NOMO-1 treated with DMSO at 0.1 percent for 48 hours (cell line): ENCODE measurements at regions not wholly inside any gene's neighbourhood (a gene's known extent, or its start where the extent isn't known, plus 50 kb on each side); places are given as distances from the start of the nearest gene placed in this dataset.
"Not testable (repeated sequence)": the region's sequence is repeated elsewhere in the genome, so short reads cannot be mapped to it uniquely, and the experiment has no call there.

Experiments
- DNase-seq: peaks from one replicate; lab custom pipeline; 2025; ENCODE audit not compliant: unreplicated experiment; lab: John Stamatoyannopoulos, UW

DNA sequence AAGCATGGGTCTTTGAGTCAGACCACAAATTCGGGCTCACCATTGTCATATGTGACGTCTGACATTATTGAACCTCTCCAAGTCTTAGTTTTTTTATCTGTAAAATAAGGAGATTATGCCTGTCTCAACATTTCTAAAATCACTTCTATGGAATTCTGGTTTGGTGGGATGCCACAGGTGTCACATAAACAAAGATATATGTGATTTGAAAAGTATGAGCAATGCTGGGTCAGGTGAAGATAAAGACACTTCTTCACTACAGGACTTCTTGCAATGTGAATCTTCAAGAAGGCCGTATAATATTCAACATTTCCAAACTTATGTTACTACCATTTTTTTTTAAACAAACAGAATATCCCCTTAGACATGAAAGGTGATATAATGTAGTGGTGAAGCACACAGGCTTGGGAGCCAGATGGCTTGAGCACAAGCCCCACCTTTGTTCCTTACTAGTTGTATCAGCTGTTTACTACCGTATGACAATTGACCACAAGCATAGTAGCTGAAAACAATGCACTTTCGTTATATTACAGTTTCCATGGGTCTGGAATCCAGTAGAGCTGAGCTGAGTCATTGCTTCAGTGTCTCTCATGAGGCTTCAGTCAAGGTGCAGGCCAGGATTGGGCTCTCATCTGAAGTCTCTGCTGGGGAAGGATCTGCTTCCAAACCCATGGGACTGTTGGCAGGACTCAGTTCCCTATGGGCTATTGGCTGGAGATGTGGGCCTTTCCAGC is 87.7 kb downstream of the UTP18 start:
- DNase-seq, result no peak

DNA sequence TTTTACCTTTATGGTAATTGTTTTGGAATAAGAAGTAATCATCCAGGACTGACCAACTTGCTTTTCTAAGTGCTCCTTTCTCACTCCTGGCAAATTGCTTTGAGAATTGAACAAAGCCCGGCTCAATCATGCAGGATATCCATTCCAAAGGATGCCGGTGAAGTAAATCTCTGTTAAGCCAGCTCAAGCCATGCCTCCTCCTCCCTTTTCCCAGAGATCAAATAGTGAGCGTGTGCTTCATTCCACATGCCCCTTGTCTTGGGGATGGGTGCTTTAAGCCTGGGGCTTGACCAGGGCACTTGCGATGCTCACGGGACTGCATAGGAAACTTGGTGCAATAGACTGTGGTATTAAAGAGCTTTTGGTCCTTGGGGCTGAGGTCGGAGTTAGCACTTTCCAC is 90.7 kb downstream of the UTP18 start:
- DNase-seq, result no peak

DNA sequence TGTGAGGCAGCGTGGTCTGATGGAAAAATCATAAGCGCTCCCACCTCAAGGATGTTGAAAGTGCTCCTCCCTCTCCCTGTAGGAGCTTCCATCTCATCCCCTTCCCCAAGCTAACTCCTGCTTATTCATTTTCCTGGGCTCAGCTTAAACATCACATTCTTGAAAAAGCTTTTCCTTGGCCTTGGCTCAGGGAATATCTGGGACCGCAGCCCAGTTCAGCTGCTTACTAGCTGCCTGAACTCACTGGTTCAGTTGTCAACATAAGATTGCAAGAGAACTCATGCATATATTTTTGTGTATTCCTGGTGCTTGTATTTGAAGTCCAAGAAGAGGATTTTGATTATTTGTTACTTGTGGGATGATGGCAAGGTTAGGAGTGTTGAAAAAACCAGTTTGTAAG is 91.5 kb downstream of the UTP18 start:
- no peak for DNase-seq

DNA sequence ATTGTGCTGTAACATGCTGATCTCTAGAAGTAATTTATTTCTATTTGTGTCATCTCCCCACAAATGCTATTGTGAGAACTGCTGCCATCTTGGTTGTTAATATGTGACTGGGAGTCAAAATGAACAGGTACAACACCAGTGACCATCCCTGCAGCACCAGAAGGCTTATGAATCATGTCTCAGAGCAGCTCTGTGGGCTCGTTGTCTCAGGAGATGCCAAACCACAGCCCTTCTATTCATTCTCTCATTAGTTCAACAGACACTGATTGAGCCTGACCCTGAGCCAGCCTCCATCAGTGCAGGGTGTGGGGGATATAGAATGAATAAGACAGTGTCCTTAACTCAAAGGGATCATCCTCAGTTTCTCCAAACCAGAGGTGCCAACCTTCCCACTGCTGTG is 92.5 kb downstream of the UTP18 start:
- DNase-seq, result no peak

DNA sequence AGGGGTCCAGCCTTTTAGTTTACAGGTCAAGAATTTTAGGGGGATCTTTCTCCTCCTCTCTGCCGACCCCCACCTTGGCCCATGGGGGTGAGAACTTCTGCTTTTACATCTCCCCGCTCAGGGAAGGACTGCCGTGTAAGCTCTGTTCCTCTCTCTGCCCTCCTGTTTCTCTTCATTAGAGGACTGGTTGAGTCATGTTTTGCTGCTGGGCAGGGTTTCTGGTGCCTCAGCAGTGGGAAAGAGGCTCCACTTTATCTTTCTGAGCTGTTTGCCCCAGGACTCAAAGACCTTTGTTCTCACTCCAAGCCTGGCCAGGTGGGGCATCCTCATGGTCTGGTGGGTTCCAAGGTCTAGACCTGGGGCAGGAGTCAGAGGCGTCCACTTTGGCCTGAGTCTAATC is 93.0 kb downstream of the UTP18 start:
- DNase-seq, result no peak

DNA sequence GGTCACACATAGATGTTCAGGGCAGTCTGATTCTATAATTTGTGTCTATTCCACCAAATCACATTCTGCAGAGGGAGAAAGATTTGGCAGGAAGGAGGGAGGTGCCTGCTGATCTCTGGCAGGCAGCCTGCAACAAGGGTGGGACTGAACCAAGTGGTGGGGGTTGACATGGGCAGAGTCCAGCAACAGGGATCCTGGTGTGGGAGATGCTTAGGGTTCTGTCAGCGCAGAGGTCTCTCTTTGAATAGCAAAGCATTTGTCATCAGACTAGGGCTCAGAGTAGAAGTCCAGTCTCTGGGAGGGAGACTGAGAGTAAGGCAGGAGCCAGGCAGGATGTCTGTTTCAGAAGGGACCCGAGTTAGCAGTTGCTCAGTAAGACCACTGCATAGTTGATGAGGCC is 94.6 kb downstream of the UTP18 start:
- DNase-seq, result no peak

DNA sequence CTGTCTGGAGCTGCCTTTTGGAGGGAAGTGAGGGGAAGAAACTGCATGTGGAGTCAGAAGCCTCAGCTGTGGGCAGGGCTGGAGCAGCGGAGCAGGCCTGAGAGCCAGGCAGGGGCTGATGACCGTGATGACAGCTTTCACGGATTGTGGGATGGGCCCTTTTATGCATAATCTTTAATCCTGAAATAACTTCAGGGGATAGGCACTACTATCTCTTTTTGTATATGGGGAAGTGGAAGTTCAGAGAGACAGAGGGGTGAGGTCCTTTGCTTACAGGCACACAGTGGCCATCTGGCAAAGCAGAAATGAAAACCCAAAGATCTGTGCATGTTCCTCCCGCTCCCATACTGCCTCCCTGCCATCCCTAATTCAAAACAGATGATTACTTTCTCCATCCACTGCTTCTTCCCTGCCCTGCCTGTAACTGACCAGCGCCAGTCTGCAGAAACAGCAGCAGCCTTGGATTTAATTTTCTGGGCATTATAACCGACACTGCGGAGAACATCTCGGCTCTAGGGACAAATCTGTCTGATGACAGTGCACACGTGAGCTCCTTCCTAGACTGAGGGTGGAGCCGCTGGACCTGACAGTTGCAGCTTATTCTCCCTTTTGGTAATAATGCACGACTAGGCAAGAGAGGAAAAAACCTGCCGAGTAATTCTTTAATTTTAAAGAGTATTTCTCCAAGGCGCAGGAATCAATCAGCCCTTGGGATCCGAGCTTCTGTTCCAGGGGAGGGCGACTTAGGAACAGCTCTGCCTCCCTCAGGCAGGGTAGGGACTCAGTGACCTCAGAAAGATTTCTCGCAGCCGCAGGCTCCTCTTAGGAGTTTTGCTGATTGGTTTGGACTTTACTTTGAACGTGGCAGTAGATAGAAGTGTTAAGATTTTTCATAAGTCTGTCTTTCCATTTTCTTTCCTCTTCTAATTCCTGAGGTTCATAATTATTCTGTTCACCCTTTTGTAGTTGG is 95.4 kb downstream of the UTP18 start:
- peak; percentile 24 for DNase-seq

DNA sequence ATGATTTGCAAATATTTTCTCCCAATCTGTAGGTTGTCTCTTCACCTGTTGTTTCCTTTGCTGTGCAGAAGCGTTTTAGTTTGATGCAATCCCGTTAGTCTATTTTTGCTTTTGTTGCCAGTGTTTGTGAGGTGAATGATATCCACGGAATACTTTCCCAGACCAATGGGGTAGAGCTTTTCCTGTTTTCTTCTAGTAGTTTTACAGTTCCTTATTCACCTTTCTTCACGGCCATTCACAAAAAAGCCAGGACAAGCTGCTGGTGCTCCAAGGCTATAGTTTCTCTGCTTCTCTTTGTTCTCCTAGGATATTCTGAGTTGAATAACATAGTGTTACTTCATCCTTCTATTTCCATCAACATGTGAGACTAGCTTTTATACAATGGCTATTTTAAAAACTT is 98.7 kb downstream of the UTP18 start:
- no peak for DNase-seq

DNA sequence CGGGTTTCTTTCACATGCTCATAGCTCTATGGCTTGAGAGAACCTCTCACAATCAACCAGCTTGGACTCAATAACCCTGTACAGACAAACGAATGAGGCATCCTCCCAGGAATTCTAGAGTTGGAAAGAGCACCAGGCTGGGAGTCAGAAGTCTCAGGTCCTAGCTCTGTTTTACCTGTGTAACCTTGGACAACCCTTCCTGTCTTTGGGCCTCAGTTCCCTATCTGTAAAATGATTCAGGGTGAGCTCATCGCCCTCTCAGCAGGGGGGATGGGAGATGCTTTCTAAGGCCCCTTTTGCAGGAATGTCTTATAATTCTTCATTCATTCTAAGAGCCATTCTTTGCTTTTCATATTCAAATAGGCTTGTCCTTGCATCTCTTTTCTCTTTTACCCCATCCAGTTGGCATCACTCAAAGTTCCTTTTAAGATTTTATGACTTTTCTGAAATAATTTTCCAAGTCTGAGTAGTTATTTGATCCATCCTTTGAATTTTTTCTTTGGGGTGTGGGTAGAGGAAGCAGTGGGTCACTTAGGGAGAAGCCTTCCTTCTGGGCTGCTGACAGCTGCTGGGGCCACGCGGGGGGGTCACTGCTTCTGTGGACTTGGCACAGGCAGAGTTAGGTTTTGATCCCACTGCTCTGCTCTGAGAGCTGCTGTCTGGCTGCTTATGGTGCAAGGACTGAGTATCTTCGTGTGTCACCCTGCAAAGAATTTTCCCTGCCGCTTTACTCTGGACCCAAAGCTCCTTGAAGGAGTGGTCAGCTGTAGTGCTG is 102.7 kb downstream of the UTP18 start:
- DNase-seq, result no peak

DNA sequence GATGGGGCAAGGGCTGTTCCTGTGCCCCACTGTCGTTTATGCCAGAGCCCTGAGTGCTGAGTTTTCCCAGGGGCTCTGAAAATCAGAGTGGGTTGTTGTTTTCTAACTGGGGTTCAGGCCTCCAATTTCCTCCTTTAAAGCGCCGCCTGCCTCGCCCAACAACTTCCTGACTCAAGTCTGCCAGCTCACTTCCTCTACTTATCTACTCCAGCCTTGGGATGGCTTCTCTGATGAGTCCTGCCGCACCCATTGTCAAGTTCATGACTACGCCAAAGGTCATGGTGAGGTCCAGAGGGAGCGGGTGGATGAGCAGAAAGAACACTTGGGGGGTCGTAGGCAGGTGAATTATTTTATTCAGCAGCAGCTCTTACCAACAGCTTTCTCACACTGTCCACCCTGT is 104.7 kb downstream of the UTP18 start:
- no peak for DNase-seq

DNA sequence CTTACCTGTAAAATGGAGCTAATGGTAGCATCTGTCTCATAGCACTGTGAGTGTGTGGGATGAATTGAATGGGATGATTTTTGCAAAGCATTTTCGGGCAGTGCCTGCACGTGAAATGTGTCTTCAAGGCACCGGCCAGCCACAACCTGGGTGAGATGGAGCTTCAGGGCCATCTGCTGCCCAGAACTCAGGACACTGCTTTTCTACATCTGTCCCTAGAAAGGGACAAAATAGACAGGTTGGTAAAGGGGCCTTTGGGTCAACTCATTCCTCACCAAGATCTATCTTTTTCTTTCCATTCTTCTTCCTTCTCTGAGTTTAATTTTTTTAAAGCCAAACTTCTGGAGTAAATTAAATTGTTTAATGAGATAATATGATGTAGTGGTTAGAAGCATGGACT is 106.5 kb downstream of the UTP18 start:
- no peak for DNase-seq

DNA sequence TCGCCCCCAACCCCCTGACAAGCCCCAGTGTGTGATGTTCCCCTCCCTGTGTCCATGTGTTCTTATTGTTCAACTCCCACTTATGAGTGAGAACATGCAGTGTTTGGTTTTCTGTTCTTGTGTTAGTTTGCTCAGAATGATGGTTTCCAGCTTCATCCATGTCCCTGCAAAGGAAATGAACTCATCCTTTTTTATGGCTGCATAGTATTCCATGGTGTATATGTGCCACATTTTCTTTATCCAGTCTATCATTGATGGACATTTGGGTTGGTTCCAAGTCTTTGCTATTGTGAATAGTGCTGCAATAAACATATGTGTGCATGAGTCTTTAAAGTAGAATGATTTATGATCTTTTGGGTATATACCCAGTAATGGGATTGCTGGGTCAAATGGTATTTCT is 107.5 kb downstream of the UTP18 start:
- DNase-seq, result not testable (repeated sequence)

DNA sequence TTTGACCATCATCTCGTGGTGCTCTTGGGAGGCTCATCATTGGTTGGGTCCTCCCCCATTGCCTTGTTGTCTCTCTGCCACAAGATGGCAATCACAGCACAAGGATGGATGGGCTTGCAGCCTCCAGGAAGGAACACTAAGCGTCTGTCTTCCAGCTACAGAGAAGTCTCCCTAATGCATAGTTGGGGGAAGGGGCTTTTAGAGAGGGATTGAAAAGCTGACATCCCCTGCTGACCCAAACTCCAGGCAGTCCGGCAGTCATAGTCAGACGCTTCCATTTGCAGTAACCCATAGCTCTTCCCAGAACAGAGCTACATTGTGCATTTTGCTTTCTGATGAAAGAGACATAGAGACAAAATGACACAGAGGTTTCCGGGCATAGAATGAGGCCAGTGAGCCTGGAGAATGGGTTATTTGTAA is 111.4 kb downstream of the UTP18 start:
- DNase-seq, result no peak

DNA sequence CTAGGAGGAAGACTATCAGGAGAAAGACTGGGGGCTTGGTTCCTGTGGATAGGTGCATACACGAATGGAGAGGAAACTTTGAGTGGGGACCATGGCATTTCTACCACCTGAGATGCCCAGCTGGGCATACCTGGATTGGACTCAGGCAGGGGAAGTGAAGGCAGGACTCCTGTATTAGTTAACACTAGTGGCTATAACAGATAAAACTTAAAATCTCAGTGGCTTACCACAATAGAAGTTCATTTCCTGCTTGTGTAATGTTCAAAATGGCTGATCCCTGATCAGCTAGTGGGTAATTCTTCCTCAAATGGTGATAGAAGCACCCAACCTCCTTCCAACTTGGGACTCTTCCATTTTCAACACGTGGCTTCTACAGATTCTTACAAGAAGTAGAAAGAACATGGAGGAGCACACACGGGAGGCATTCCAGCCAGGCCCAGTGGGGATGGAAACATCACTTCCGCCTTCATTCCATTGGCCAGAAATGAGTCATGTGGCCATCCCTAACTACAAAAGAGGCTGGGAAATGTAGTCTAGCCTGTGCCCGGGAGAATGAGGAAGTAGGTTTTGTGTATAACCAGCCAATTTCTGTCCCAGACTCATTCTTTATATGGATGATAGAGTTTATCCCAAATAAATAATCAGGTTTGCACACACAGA is 112.1 kb downstream of the UTP18 start:
- peak; percentile 90 for DNase-seq

DNA sequence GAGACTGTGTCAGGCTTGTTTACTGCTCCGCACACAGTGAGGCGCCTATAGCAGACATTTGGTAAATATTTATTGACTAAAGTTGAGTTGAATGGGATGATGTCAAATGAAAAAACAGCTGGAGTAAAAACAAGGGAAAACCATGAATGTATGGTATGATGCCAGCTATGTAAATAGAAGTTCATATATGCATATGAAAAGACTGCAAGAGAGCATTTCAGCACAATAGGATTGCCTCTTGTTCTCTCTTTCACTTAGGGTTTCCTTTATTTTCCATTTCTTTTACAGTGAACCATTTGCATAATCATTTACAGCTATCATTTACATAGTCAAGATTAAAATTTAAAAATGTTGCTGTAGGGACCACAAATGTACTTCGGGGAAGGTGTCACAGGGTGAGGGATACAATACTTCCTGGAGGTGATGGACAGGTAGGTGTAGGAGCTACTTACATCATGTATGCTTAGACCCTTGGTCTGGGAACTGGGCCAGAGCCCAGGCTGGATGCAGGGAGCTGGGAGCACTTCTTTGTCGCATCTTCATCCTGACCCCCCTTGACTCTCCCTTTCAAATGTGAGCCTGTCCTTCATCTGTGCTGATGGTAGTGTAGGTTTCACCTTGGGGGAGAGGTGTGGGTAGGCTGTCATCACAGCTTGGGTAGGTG is 113.3 kb downstream of the UTP18 start:
- DNase-seq, result no peak

DNA sequence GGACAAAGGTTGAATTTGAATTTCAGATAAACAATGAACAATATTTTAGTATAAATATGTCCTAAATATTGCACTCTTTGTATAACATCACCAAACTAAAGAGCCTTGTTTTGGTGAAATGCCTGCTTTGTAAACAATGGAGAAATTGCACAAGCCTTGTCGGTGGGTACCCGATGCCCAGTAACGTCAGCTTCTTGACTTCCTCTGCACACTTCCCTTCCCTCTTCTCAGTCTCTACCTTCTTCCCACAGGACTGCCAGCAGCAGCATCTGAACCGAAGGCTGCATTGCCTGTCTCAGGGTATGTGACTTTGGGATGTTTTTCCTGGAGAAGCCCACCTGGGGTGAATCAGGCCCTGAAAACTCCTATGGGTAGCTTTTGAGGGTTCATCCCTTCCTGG is 113.9 kb downstream of the UTP18 start:
- no peak for DNase-seq

DNA sequence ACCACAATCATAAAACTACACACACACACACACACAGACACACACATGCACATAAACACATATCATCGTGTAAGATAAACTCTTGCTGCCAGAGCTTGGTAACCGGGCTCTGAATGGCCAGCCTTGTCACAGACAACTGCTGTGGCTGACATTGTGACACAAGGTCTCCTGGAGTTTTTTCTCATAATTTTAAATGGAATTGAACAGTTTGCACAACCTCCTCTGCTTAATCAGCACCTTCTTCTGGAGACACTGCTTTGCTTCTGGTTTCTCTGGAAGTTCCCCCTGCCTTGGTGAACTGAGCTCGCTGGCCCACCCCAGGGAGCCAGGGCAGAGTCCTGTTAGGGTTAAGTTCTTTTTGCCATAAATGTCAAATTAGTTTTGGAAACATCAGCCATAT is 115.4 kb downstream of the UTP18 start:
- DNase-seq, result no peak

DNA sequence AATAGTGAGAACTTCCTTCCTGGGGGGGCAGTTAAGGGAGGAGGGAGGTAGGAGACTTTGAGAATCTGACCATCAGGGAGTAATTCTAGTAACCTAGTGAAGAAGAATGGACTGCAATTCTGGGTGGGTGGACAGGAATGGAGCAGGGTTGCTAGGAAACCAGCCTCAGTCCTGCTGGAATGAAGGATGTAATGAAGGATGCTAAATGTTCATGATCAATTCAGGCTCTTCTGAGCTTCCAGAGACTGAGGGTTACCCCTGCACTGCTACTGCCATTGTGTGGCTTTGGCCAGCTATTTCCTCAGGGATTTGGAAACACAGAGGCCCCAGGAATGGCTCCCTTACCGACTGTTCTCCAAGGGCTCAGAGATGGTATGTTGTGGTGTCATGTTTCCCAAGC is 116.4 kb downstream of the UTP18 start:
- DNase-seq, result no peak

DNA sequence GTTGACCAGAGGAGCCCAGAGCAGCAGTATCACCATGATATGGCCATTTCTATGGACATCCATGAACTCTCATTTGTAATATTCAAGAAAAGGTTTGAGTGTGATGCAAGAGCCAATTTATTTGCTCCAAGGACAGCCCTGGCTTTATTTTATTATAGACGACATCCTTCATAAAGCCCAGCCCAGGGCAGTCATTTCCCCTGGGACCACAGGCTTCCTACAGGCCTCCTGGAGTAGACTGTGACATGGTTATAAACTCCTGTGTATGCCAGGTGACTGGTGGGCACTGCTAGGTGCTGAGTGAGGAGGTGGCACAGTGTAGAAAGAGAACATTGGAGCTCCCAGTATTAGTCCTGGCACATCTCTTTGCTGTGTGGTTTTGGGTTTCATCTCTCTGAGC is 120.9 kb downstream of the UTP18 start:
- DNase-seq, result no peak

DNA sequence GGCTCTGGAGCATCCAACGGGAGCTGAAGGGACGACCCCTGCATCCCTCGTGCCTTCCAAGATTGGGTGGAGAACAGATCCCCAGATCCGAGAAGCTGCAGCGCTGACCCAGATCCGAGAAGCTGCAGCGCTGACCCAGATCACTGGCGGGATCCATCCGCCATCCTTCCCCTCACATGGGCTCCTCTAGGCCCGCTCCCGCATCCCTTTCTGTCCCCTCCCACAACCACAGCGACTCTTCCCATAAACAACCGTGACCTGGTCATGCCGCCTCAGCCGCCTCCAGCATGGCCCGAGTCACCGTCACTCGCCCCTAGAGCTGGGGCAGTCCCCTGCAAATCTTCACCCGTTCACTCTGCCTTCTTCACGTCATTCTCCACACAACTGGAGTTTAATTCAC is 124.9 kb downstream of the UTP18 start:
- no peak for DNase-seq

DNA sequence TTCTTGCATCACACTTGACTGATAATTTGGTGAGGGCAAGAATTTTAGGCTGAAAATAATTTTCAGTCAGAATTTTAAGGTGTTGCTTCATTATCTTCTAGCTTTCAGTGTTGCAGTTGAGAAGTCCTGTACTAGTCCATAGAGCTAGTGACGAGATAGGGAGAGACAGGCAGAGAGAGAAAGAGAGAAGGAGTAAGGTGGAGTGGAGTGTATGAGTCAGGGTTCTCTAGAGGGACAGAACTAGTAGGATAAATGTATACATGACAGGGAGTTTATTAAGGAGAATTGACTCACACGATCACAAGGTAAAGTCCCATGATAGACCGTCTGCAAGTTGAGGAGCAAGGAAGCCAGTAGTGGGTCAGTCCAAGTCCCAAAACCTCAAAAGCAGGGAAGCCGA is 127.2 kb downstream of the UTP18 start:
- no peak for DNase-seq
